Neural crest cell (in vitro differentiated cells): ENCODE measurements at regions not wholly inside any gene's neighbourhood (a gene's known extent, or its start where the extent isn't known, plus 50 kb on each side); places are given as distances from the start of the nearest gene placed in this dataset.

Experiments used
- DNase-seq: peaks from one replicate; pipeline ENCODE4 v3.0.0; 2021; ENCODE audit warnings: low read depth, mixed read lengths, low spot score
- H3K27ac Mint-ChIP-seq: one replicate; pipeline ENCODE4 v1.8.0; 2021; ENCODE audit warnings: mild to moderate bottlenecking, mixed read lengths; ENCODE audit not compliant: unreplicated experiment
- H3K27me3 Mint-ChIP-seq: 2 replicates; pipeline ENCODE4 v1.8.0; 2021; ENCODE audit warnings: low read depth, mild to moderate bottlenecking, mixed read lengths
- H3K36me3 Mint-ChIP-seq: 2 replicates; pipeline ENCODE4 v1.8.0; 2021; ENCODE audit warnings: low read depth, mild to moderate bottlenecking, mixed read lengths
- H3K4me1 Mint-ChIP-seq: 2 replicates; pipeline ENCODE4 v1.8.0; 2021; ENCODE audit warnings: mixed read lengths
- H3K4me3 Mint-ChIP-seq: one replicate; pipeline ENCODE4 v1.8.0; 2021; ENCODE audit warnings: mild to moderate bottlenecking, mixed read lengths
- H3K9me3 Mint-ChIP-seq: 2 replicates; pipeline ENCODE4 v1.8.0; 2021; ENCODE audit warnings: mixed read lengths
- CTCF ChIP-seq: fragments of 200-600 bp; sonication (generic); conservative IDR thresholded peaks from 2 replicates; pipeline ENCODE4 v1.5.0; 2021; ENCODE audit warnings: antibody characterized with exemption, mild to moderate bottlenecking

GRCh38 chr3:174336784-174337183, 522.4 kb upstream of the NAALADL2 start:
- no peak overlapping the region for H3K4me3 Mint-ChIP-seq
- H3K9me3 Mint-ChIP-seq: no peaks in the 10 kb centered on the region
- DNase-seq: no peak
- no peak for TF ChIP-seq CTCF
- H3K27me3 Mint-ChIP-seq: no peaks in the 10 kb centered on the region
- H3K4me1 Mint-ChIP-seq: no peaks in the 10 kb centered on the region
- no peaks in the 10 kb centered on the region for H3K36me3 Mint-ChIP-seq
- H3K27ac Mint-ChIP-seq: no peak overlapping the region

GRCh38 chr3:174337227-174337626, 521.9 kb upstream of the NAALADL2 start:
- H3K9me3 Mint-ChIP-seq: no peaks in the 10 kb centered on the region
- no peaks in the 10 kb centered on the region for H3K4me1 Mint-ChIP-seq
- no peak overlapping the region for H3K27ac Mint-ChIP-seq
- TF ChIP-seq CTCF: no peak
- no peak overlapping the region for H3K4me3 Mint-ChIP-seq
- no peaks in the 10 kb centered on the region for H3K27me3 Mint-ChIP-seq
- H3K36me3 Mint-ChIP-seq: no peaks in the 10 kb centered on the region
- no peak for DNase-seq

- peaks cover 2% of the 10 kb centered on the region for H3K4me1 Mint-ChIP-seq
Observed at GRCh38 chr3:174340624-174341587, 518.2 kb upstream of the NAALADL2 start.

GRCh38 chr3:174342171-174342570, 517.0 kb upstream of the NAALADL2 start:
- H3K36me3 Mint-ChIP-seq: no peaks in the 10 kb centered on the region
- DNase-seq: no peak
- no peaks in the 10 kb centered on the region for H3K9me3 Mint-ChIP-seq
- H3K4me1 Mint-ChIP-seq: peaks cover 12% of the 10 kb centered on the region
- no peak overlapping the region for H3K4me3 Mint-ChIP-seq
- no peak overlapping the region for H3K27ac Mint-ChIP-seq
- no peak for TF ChIP-seq CTCF
- H3K27me3 Mint-ChIP-seq: no peaks in the 10 kb centered on the region

More at GRCh38 chr3:174340624-174341587, 518.2 kb upstream of the NAALADL2 start:
- H3K27me3 Mint-ChIP-seq: no peaks in the 10 kb centered on the region
- H3K9me3 Mint-ChIP-seq: no peaks in the 10 kb centered on the region
- no peaks in the 10 kb centered on the region for H3K36me3 Mint-ChIP-seq
- no peak for TF ChIP-seq CTCF
- no peak overlapping the region for H3K4me3 Mint-ChIP-seq
- H3K27ac Mint-ChIP-seq: no peak overlapping the region
- DNase-seq: no peak

- Mint-ChIP-seq H3K4me1 (peaks cover 18% of the 10 kb centered on the region), H3K27me3 (no peaks in the 10 kb centered on the region), H3K27ac (no peak overlapping the region), H3K36me3 (no peaks in the 10 kb centered on the region), H3K4me3 (no peak overlapping the region), H3K9me3 (no peaks in the 10 kb centered on the region)
- TF ChIP-seq CTCF: no peak
- DNase-seq: no peak
Observed at GRCh38 chr3:174342941-174343501, 516.1 kb upstream of the NAALADL2 start.
